Neuronal stem cell (in vitro differentiated cells): ENCODE measurements at regions not wholly inside any gene's neighbourhood (a gene's known extent, or its start where the extent isn't known, plus 50 kb on each side); places are given as distances from the start of the nearest gene placed in this dataset.
"Not testable (repeated sequence)": the region's sequence is repeated elsewhere in the genome, so short reads cannot be mapped to it uniquely, and the experiment has no call there.

Source experiments
- DNase-seq: peaks from one replicate; pipeline ENCODE4 v3.0.0-alpha.2; 2013; ENCODE audit warnings: low spot score
- H2AFZ ChIP-seq: one replicate; pipeline ENCODE4 v1.6.1; 2013; ENCODE audit warnings: mild to moderate bottlenecking, low read length, inconsistent platforms
- H2AK5ac ChIP-seq: 2 replicates; pipeline ENCODE4 v1.6.1; 2013; ENCODE audit warnings: low read depth, mild to moderate bottlenecking, inconsistent platforms, low read length, moderate library complexity, mixed read lengths
- H2BK120ac ChIP-seq: 2 replicates; pipeline ENCODE4 v1.6.1; 2013; ENCODE audit warnings: low read depth, mild to moderate bottlenecking, inconsistent platforms, low read length, moderate library complexity, mixed read lengths
- H2BK12ac ChIP-seq: one replicate; pipeline ENCODE4 v1.6.1; 2013; ENCODE audit warnings: low read length, inconsistent platforms
- H2BK15ac ChIP-seq: 2 replicates; pipeline ENCODE4 v1.6.1; 2013; ENCODE audit warnings: mild to moderate bottlenecking, low read length, inconsistent platforms, mixed read lengths
- H2BK5ac ChIP-seq: one replicate; pipeline ENCODE4 v1.6.1; 2013; ENCODE audit warnings: inconsistent platforms, mild to moderate bottlenecking, low read length, moderate library complexity
- H3K14ac ChIP-seq: one replicate; pipeline ENCODE4 v1.6.1; 2013; ENCODE audit warnings: low read length, inconsistent platforms
- H3K18ac ChIP-seq: 2 replicates; pipeline ENCODE4 v1.6.1; 2013; ENCODE audit warnings: low read length, inconsistent platforms
- H3K23ac ChIP-seq: 2 replicates; pipeline ENCODE4 v1.6.1; 2013; ENCODE audit warnings: low read depth, mild to moderate bottlenecking, mixed read lengths, low read length, inconsistent platforms; ENCODE audit not compliant: poor library complexity
- H3K27ac ChIP-seq: replicated peaks from 3 replicates; pipeline ENCODE4 v1.5.1; 2013; ENCODE audit warnings: low read length, inconsistent platforms
- H3K27me3 ChIP-seq, 3 experiments: 2 replicates each; pipeline ENCODE4 v1.6.1; 2013; ENCODE audit warnings: low read length in 3 of 3, mild to moderate bottlenecking in 2 of 3, inconsistent platforms in 1 of 3, low read depth in 1 of 3, mixed read lengths in 1 of 3, moderate library complexity in 1 of 3; ENCODE audit not compliant: control insufficient read depth in 3 of 3, insufficient read depth in 3 of 3
- H3K36me3 ChIP-seq, 2 donors: replicated peaks in 1 of 2; 2 replicates each; pipeline ENCODE4 v1.6.1; 2013; ENCODE audit warnings: low read length in 2 of 2; ENCODE audit not compliant: control insufficient read depth in 2 of 2, insufficient read depth in 2 of 2
- H3K4ac ChIP-seq: 2 replicates; pipeline ENCODE4 v1.6.1; 2013; ENCODE audit warnings: inconsistent platforms, mild to moderate bottlenecking, low read length, moderate library complexity
- H3K4me1 ChIP-seq, 2 donors: 1 replicate in 1 of 2; 2 replicates in 1 of 2; pipeline ENCODE4 v1.6.1; 2013; ENCODE audit warnings: low read length in 2 of 2, low read depth in 1 of 2; ENCODE audit not compliant: control insufficient read depth in 2 of 2, insufficient read depth in 1 of 2
- H3K4me2 ChIP-seq: one replicate; pipeline ENCODE4 v1.6.1; 2013; ENCODE audit warnings: mild to moderate bottlenecking, low read length, inconsistent platforms; ENCODE audit not compliant: insufficient read depth, poor library complexity, severe bottlenecking
- H3K4me3 ChIP-seq, 2 donors: 2 replicates each; pipeline ENCODE4 v1.5.1; 2013; ENCODE audit warnings: low read length in 2 of 2, mild to moderate bottlenecking in 2 of 2, inconsistent platforms in 1 of 2, moderate library complexity in 1 of 2
- H3K79me1 ChIP-seq: one replicate; pipeline ENCODE4 v1.6.1; 2013; ENCODE audit warnings: low read depth, mild to moderate bottlenecking, inconsistent platforms, low read length, moderate library complexity
- H3K9ac ChIP-seq: one replicate; pipeline ENCODE4 v1.6.1; 2013; ENCODE audit warnings: mild to moderate bottlenecking, low read depth, low read length, inconsistent platforms; ENCODE audit not compliant: poor library complexity
- H3K9me3 ChIP-seq, 2 donors: replicated peaks in 1 of 2; 2 replicates each; pipeline versions ENCODE3 to v1.6.1; 2013; ENCODE audit warnings: low read length in 2 of 2, mild to moderate bottlenecking in 2 of 2, inconsistent platforms in 1 of 2, low read depth in 1 of 2, mixed read lengths in 1 of 2, moderate library complexity in 1 of 2; ENCODE audit not compliant: control insufficient read depth in 2 of 2, insufficient read depth in 1 of 2
- H4K8ac ChIP-seq: one replicate; pipeline ENCODE4 v1.6.1; 2013; ENCODE audit warnings: low read depth, mild to moderate bottlenecking, inconsistent platforms, low read length, moderate library complexity
- H4K91ac ChIP-seq: one replicate; pipeline ENCODE4 v1.6.1; 2013; ENCODE audit warnings: low read length, low read depth, mild to moderate bottlenecking, inconsistent platforms; ENCODE audit not compliant: poor library complexity
- WGBS, 2 donors: extraction: QIAGEN DNeasy Blood & Tissue Kit; methylation state at CpG; one replicate each; pipeline ENCODE4 v1.1.7; 2013; ENCODE audit warnings: missing lambda C conversion rate in 2 of 2, mixed read lengths in 1 of 2; ENCODE audit not compliant: insufficient read length in 2 of 2, insufficient replicate concordance in 1 of 2; ENCODE audit errors: extremely low coverage in 2 of 2; 5-methylcytosine and 5-hydroxymethylcytosine counted together

DNA sequence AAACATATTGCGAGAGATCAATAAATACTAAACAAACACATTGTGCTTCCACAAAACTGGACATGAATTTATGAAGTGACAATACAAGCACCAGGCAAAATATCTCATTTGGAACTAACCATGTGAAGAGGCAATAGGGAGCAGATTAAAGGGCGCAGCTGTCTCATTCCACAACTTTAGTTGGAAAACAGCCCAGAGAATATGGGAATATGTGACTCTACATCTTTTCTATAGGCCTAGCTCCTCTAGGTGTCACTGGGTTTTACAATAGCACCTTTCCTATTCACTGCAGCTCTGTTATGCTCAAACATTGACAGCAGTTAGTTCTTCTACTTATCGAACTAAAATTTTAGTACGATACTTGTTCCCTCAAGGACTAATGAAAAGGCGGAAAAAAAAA lies 866.3 kb upstream of the GBE1 start:
- Histone ChIP-seq H3K4me1 (no peaks in the 10 kb centered on the region), H4K91ac (no peak overlapping the region), H3K18ac (no peak overlapping the region), H3K4me2 (no peak overlapping the region), H3K79me1 (no peaks in the 10 kb centered on the region), H3K4ac (no peak overlapping the region), H3K23ac (no peak overlapping the region), H2AK5ac (no peak overlapping the region), H3K9me3 (no peaks in the 10 kb centered on the region), H2BK12ac (no peak overlapping the region), H2BK120ac (no peak overlapping the region), H2BK5ac (no peak overlapping the region), H3K36me3 (no peaks in the 10 kb centered on the region), H3K4me3 (no peak overlapping the region), H2BK15ac (no peak overlapping the region), H3K14ac (no peak overlapping the region), H3K27me3 (no peaks in the 10 kb centered on the region), H4K8ac (no peak overlapping the region), H3K27ac (no peak overlapping the region), H2AFZ (no peak overlapping the region), H3K9ac (no peak overlapping the region)
- WGBS, 2 donors = no CpG with 5 or more reads among the region's 5 CpGs
- no peak for DNase-seq

DNA sequence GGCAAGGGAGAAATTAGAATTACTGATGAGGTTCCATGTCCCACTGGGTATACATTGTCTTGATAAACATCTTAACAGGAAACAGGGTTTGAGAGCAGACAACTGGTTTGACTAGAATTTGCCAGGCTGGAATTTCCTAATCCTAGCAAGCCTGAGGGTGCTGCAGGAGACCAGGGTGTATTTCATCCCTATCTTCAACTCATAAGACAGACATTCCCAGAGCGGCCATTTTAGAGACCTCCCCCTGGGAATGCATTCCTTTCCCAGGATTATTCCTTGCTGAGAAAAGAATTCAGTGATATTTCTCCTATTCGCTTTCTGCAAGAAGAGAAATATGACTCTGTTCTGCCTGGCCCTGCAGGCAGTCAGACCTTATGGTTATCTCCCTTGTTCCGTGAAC lies 859.3 kb upstream of the GBE1 start:
- not testable (repeated sequence) for H2AK5ac ChIP-seq, H3K4me2 ChIP-seq, H4K8ac ChIP-seq, H3K4ac ChIP-seq, H3K9ac ChIP-seq, H4K91ac ChIP-seq, H3K36me3 ChIP-seq, H3K9me3 ChIP-seq, H3K27ac ChIP-seq, H3K27me3 ChIP-seq, H2BK120ac ChIP-seq, H2AFZ ChIP-seq, H3K14ac ChIP-seq, H3K4me3 ChIP-seq, H2BK12ac ChIP-seq, DNase-seq, H3K4me1 ChIP-seq, H2BK15ac ChIP-seq, H3K18ac ChIP-seq, H3K79me1 ChIP-seq, H3K23ac ChIP-seq, H2BK5ac ChIP-seq
- no CpG with 5 or more reads among the region's 3 CpGs for WGBS, 2 donors

DNA sequence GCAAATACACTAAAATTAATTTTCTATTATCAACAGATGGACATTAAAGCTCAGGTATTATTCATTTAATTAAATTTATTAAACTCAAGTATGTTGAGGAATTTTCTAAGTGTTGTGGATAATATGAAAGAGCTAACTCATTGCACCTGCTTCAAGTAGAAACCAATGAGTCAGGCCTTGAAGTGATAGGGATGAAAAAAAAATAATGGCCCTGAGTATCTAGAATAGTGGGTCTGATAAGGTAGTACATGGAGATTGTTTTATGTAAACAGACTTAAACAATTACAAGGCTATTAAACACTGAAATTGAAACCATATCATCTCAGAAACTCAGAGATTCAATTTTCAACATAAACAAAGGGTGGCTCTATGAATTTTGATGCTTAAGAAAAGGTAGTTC lies 857.1 kb upstream of the GBE1 start:
- H3K4me2 ChIP-seq = no peak overlapping the region
- no peak overlapping the region for H4K8ac ChIP-seq
- no peak overlapping the region for H3K23ac ChIP-seq
- no peak overlapping the region for H4K91ac ChIP-seq
- H2AFZ ChIP-seq = no peak overlapping the region
- H3K27ac ChIP-seq = no peak overlapping the region
- no peak overlapping the region for H2AK5ac ChIP-seq
- H2BK15ac ChIP-seq = no peak overlapping the region
- no peaks in the 10 kb centered on the region for H3K36me3 ChIP-seq
- no peak overlapping the region for H3K18ac ChIP-seq
- DNase-seq = no peak
- no peaks in the 10 kb centered on the region for H3K4me1 ChIP-seq
- no peaks in the 10 kb centered on the region for H3K9me3 ChIP-seq
- H2BK5ac ChIP-seq = no peak overlapping the region
- no peak overlapping the region for H3K14ac ChIP-seq
- H2BK120ac ChIP-seq = no peak overlapping the region
- H3K4me3 ChIP-seq = no peak overlapping the region
- H3K4ac ChIP-seq = no peak overlapping the region
- no peak overlapping the region for H3K9ac ChIP-seq
- H3K27me3 ChIP-seq = no peaks in the 10 kb centered on the region
- no peak overlapping the region for H2BK12ac ChIP-seq
- no peaks in the 10 kb centered on the region for H3K79me1 ChIP-seq

DNA sequence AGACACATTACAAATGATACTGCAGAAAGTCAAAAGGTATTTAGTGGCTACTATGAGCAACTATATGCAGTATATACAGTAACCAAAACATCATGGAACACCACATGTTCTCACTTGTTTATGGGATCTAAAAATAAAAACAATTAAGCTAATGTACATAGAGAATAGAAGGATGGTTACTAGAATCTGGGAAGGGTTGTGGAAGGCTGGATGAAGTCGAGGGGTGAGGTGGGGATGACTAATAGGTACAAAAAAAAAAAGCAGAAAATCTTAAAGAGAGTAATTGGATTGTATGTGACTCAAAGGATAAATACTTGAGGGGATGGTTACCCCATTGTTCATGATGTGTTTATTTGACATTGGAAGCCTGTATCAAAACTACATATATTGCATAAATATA lies 848.8 kb upstream of the GBE1 start:
- H2BK15ac ChIP-seq = no peak overlapping the region
- H4K8ac ChIP-seq = no peak overlapping the region
- no peaks in the 10 kb centered on the region for H3K36me3 ChIP-seq
- no peak overlapping the region for H3K14ac ChIP-seq
- H3K9ac ChIP-seq = no peak overlapping the region
- no peak overlapping the region for H2AK5ac ChIP-seq
- H3K79me1 ChIP-seq = no peaks in the 10 kb centered on the region
- H3K9me3 ChIP-seq = no peaks in the 10 kb centered on the region
- no peak overlapping the region for H4K91ac ChIP-seq
- no peak overlapping the region for H3K4me2 ChIP-seq
- H2AFZ ChIP-seq = no peak overlapping the region
- no peak overlapping the region for H3K4ac ChIP-seq
- no peak overlapping the region for H3K23ac ChIP-seq
- no peak overlapping the region for H2BK5ac ChIP-seq
- DNase-seq = no peak
- H3K4me3 ChIP-seq = no peak overlapping the region
- H3K27me3 ChIP-seq = no peaks in the 10 kb centered on the region
- no peak overlapping the region for H3K18ac ChIP-seq
- WGBS, 2 donors = no CpG with 5 or more reads among the region's 1 CpG
- H2BK12ac ChIP-seq = no peak overlapping the region
- H3K4me1 ChIP-seq = no peaks in the 10 kb centered on the region
- no peak overlapping the region for H2BK120ac ChIP-seq
- no peak overlapping the region for H3K27ac ChIP-seq
